ENCODE measurements at regions not wholly inside any gene's neighbourhood (a gene's known extent, or its start where the extent isn't known, plus 50 kb on each side); places are given as distances from the start of the nearest gene placed in this dataset.

DNA sequence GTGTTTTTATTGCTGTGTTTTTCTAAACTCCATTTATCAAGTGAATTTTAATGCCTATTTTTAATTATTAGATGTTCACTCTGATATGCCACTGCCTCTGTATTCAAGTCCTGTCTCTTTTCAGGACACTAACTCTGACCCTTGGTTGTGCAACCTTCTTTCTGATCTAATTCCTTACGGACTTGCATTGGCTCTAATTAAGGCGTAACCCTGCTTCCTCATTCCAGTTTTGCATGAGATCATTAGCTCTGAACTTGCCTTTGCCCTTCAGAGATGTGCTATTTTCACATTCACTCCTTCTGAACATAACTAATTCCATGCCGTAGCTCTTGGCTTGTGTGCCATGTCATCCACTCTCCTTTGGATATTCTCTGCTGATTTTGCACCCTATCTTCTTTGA is 162.5 kb upstream of the TMEFF2 start:
- Histone ChIP-seq H2AFZ (ENCODE audit: low read depth) (no peak overlapping the region), H3F3A (replicated peaks; ENCODE audit: insufficient read depth) (no peaks in the 10 kb centered on the region), H3K36me3 (replicated peaks in 1 of 2; ENCODE audit: control insufficient read depth in 1 of 2, insufficient read depth in 2 of 2, low read length in 1 of 2) (no peaks in the 10 kb centered on the region), H3K9me3 (no peaks in the 10 kb centered on the region), H3K27me3 (ENCODE audit: insufficient read depth) (no peaks in the 10 kb centered on the region), H3K27ac (ENCODE audit: low read depth in 2 of 2, low read length in 1 of 2) (no peak overlapping the region), H3K4me3 (ENCODE audit: low read depth in 2 of 2, low read length in 1 of 2) (no peak overlapping the region), H3K79me2 (ENCODE audit: insufficient read depth) (no peaks in the 10 kb centered on the region), H3K9me2 (no peaks in the 10 kb centered on the region), H3K9ac (no peak overlapping the region), H4K20me1 (ENCODE audit: insufficient read depth) (no peaks in the 10 kb centered on the region), H3K4me2 (no peak overlapping the region), H3K4me1 (ENCODE audit: control insufficient read depth in 1 of 2, insufficient read depth in 2 of 2, low read depth in 1 of 2, low read length in 1 of 2) (no peaks in the 10 kb centered on the region)
- no peak for DNase-seq
- whole genome bisulfite sequencing (ENCODE audit: low lambda C conversion rate): 53% methylated on average over 3 of the region's 3 CpGs
- ChIA-PET POLR2A (no interaction called here), CTCF (no interaction called here)
- TF ChIP-seq, protein P1, sequence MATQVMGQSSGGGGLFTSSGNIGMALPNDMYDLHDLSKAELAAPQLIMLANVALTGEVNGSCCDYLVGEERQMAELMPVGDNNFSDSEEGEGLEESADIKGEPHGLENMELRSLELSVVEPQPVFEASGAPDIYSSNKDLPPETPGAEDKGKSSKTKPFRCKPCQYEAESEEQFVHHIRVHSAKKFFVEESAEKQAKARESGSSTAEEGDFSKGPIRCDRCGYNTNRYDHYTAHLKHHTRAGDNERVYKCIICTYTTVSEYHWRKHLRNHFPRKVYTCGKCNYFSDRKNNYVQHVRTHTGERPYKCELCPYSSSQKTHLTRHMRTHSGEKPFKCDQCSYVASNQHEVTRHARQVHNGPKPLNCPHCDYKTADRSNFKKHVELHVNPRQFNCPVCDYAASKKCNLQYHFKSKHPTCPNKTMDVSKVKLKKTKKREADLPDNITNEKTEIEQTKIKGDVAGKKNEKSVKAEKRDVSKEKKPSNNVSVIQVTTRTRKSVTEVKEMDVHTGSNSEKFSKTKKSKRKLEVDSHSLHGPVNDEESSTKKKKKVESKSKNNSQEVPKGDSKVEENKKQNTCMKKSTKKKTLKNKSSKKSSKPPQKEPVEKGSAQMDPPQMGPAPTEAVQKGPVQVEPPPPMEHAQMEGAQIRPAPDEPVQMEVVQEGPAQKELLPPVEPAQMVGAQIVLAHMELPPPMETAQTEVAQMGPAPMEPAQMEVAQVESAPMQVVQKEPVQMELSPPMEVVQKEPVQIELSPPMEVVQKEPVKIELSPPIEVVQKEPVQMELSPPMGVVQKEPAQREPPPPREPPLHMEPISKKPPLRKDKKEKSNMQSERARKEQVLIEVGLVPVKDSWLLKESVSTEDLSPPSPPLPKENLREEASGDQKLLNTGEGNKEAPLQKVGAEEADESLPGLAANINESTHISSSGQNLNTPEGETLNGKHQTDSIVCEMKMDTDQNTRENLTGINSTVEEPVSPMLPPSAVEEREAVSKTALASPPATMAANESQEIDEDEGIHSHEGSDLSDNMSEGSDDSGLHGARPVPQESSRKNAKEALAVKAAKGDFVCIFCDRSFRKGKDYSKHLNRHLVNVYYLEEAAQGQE (IDR thresholded peaks at IDR 0.05; ENCODE audit: low read depth, low read length): no peak
- TF ChIP-seq POLR2AphosphoS5 (IDR thresholded peaks at IDR 0.05; ENCODE audit: low read depth, low read length): no peak
- TF ChIP-seq, protein P2, sequence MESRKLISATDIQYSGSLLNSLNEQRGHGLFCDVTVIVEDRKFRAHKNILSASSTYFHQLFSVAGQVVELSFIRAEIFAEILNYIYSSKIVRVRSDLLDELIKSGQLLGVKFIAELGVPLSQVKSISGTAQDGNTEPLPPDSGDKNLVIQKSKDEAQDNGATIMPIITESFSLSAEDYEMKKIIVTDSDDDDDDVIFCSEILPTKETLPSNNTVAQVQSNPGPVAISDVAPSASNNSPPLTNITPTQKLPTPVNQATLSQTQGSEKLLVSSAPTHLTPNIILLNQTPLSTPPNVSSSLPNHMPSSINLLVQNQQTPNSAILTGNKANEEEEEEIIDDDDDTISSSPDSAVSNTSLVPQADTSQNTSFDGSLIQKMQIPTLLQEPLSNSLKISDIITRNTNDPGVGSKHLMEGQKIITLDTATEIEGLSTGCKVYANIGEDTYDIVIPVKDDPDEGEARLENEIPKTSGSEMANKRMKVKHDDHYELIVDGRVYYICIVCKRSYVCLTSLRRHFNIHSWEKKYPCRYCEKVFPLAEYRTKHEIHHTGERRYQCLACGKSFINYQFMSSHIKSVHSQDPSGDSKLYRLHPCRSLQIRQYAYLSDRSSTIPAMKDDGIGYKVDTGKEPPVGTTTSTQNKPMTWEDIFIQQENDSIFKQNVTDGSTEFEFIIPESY (IDR thresholded peaks at IDR 0.05; ENCODE audit: borderline replicate concordance, low read depth): no peak
- TF ChIP-seq CHD2 (IDR thresholded peaks at IDR 0.05; ENCODE audit: low read length, partially characterized antibody): no peak
- TF ChIP-seq SMC3 (IDR thresholded peaks at IDR 0.05; ENCODE audit: low read depth, low read length): no peak
- no peak for TF ChIP-seq GATA2 (CRISPR knock-in tag; IDR thresholded peaks at IDR 0.05)
- TF ChIP-seq RAD21 (IDR thresholded peaks at IDR 0.05; ENCODE audit: low read length): no peak
- TF ChIP-seq JUND (IDR thresholded peaks at IDR 0.05): no peak
- TF ChIP-seq FOXJ3 (CRISPR knock-in tag; IDR thresholded peaks at IDR 0.05): no peak
- TF ChIP-seq, protein P3, sequence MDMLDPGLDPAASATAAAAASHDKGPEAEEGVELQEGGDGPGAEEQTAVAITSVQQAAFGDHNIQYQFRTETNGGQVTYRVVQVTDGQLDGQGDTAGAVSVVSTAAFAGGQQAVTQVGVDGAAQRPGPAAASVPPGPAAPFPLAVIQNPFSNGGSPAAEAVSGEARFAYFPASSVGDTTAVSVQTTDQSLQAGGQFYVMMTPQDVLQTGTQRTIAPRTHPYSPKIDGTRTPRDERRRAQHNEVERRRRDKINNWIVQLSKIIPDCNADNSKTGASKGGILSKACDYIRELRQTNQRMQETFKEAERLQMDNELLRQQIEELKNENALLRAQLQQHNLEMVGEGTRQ (IDR thresholded peaks at IDR 0.05; ENCODE audit: borderline replicate concordance, low read depth, low read length): no peak
- TF ChIP-seq, protein P4, sequence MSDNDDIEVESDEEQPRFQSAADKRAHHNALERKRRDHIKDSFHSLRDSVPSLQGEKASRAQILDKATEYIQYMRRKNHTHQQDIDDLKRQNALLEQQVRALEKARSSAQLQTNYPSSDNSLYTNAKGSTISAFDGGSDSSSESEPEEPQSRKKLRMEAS (IDR thresholded peaks at IDR 0.05; ENCODE audit: low read depth): no peak
